ENCODE measurements at regions not wholly inside any gene's neighbourhood (a gene's known extent, or its start where the extent isn't known, plus 50 kb on each side); places are given as distances from the start of the nearest gene placed in this dataset.

DNA sequence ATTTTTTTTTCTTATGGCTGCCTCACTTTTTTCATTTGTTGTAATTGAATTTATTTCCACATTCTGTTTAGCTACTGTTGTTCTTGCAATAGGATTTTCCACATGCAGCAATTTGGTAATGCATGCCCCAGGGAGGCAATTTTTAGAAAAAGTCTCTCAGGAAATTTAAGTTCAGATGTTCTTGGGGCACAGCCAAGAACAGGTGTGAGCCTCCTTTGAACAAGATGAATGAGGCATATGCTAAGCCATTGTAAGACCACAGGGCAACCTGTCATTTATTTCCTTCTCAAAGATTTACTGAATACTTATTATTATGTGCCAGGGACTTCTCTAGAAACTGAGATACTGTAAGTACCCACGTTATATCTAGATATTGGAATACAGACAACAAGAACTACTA, 549.5 kb downstream of the DIPK2A start:
- H3K4me1 Mint-ChIP-seq (ENCODE audit: low read depth) = peaks cover 2% of the 10 kb centered on the region
- H3K27me3 Mint-ChIP-seq = no peaks in the 10 kb centered on the region
- no peak for DNase-seq (ENCODE audit: low spot score, unreplicated experiment)
- H3K27ac Mint-ChIP-seq = no peak overlapping the region
- TF ChIP-seq, protein P1, sequence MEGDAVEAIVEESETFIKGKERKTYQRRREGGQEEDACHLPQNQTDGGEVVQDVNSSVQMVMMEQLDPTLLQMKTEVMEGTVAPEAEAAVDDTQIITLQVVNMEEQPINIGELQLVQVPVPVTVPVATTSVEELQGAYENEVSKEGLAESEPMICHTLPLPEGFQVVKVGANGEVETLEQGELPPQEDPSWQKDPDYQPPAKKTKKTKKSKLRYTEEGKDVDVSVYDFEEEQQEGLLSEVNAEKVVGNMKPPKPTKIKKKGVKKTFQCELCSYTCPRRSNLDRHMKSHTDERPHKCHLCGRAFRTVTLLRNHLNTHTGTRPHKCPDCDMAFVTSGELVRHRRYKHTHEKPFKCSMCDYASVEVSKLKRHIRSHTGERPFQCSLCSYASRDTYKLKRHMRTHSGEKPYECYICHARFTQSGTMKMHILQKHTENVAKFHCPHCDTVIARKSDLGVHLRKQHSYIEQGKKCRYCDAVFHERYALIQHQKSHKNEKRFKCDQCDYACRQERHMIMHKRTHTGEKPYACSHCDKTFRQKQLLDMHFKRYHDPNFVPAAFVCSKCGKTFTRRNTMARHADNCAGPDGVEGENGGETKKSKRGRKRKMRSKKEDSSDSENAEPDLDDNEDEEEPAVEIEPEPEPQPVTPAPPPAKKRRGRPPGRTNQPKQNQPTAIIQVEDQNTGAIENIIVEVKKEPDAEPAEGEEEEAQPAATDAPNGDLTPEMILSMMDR (IDR thresholded peaks at IDR 0.05; ENCODE audit: unreplicated experiment) = no peak
- H3K9me3 Mint-ChIP-seq (ENCODE audit: low read depth) = no peaks in the 10 kb centered on the region
- no peaks in the 10 kb centered on the region for H3K36me3 Mint-ChIP-seq (ENCODE audit: insufficient read depth)
- no peak overlapping the region for H3K4me3 Mint-ChIP-seq (ENCODE audit: low read depth)

DNA sequence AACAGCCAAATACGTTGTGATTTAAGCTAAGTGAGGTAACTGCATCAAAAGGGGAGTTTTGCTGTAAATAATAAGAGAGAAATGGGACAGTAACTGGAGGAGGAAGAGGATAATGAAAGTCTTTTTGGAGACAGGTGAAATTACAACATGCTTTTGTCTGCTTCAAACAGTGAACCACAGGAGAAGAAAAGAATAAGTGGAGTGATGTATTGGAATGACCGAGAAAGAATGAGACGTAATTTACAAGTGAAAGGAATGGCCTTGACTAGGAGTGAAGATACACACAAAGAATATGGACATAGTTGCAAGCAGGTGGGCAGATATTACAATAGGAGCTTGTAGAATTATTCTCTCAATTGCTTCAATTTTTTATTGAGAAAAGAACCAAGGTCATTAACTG, 550.8 kb downstream of the DIPK2A start:
- Mint-ChIP-seq H3K9me3 (ENCODE audit: low read depth) (no peaks in the 10 kb centered on the region), H3K36me3 (ENCODE audit: insufficient read depth) (no peaks in the 10 kb centered on the region), H3K4me3 (ENCODE audit: low read depth) (no peak overlapping the region), H3K27me3 (no peaks in the 10 kb centered on the region), H3K27ac (no peak overlapping the region), H3K4me1 (ENCODE audit: low read depth) (peaks cover 2% of the 10 kb centered on the region)
- no peak for DNase-seq (ENCODE audit: low spot score, unreplicated experiment)
- TF ChIP-seq, protein P1 (IDR thresholded peaks at IDR 0.05; ENCODE audit: unreplicated experiment) = no peak

DNA sequence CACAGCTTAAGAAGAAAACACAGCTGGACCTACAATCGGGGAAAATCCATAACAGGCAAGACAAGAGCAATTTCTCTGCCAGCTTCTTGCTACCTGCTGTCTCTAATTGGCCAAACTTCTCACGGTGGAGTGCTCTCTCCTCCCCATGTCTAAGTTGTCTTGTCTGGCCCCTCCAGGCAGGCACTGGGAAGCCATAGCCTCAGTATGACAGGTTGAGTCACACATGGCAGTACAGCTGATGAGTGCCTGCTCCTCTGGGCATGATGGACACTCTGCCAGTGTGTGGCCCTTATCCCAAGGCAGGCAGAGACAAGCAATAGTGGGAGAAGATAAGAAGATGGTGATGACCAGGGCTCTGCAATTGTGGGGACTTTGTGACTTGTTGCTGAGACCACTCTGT, 551.8 kb downstream of the DIPK2A start:
- Mint-ChIP-seq H3K9me3 (ENCODE audit: low read depth) (no peaks in the 10 kb centered on the region), H3K4me1 (ENCODE audit: low read depth) (peaks cover 3% of the 10 kb centered on the region), H3K27ac (no peak overlapping the region), H3K4me3 (ENCODE audit: low read depth) (no peak overlapping the region), H3K27me3 (no peaks in the 10 kb centered on the region), H3K36me3 (ENCODE audit: insufficient read depth) (no peaks in the 10 kb centered on the region)
- TF ChIP-seq, protein P1 (IDR thresholded peaks at IDR 0.05; ENCODE audit: unreplicated experiment) = no peak
- no peak for DNase-seq (ENCODE audit: low spot score, unreplicated experiment)

DNA sequence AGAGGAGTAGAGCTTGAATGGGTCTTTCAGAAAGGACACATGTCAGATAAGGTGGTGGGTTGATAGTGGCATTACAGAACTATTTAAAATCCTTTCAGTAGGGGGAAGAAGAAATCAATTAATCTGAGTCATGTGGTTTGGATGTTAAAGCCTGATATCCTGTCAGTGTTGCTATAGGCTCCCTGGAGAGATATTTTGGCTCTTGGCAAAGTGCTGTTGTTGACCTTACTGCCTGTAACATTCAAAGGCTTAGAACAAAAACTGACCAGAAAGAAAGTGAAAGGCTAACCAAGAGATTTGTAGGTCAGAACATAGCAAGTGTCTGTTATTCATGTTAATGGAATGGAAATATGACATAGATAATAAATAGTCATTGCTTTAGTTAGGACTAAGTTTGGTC, 552.9 kb downstream of the DIPK2A start:
- no peak for DNase-seq (ENCODE audit: low spot score, unreplicated experiment)
- H3K36me3 Mint-ChIP-seq (ENCODE audit: insufficient read depth) = no peaks in the 10 kb centered on the region
- no peak overlapping the region for H3K27ac Mint-ChIP-seq
- H3K9me3 Mint-ChIP-seq (ENCODE audit: low read depth) = no peaks in the 10 kb centered on the region
- no peak overlapping the region for H3K4me3 Mint-ChIP-seq (ENCODE audit: low read depth)
- H3K4me1 Mint-ChIP-seq (ENCODE audit: low read depth) = peaks cover 10% of the 10 kb centered on the region
- TF ChIP-seq, protein P1 (IDR thresholded peaks at IDR 0.05; ENCODE audit: unreplicated experiment) = no peak
- H3K27me3 Mint-ChIP-seq = no peaks in the 10 kb centered on the region

DNA sequence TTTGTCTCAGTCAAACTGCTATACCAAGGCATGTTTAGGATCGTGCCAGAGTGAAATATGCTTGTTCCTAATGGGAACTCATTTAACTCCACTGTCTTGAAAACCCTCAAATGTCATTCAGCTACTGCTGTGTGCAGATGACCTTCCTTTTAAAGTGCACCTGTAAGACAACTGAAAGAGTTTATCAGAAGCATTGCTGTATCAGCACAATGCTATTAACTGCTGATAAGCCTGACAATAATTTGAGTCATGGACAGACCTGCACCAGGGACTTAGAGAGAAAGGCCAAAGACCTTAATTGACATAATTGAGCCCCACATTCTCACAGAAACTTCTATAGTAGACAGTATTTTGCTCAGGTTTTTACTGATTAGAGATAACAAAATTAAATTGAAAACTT, 557.9 kb downstream of the DIPK2A start:
- Mint-ChIP-seq H3K9me3 (ENCODE audit: low read depth) (no peaks in the 10 kb centered on the region), H3K36me3 (ENCODE audit: insufficient read depth) (no peaks in the 10 kb centered on the region), H3K27me3 (peaks cover 3% of the 10 kb centered on the region), H3K4me1 (ENCODE audit: low read depth) (peaks cover 17% of the 10 kb centered on the region), H3K27ac (no peak overlapping the region), H3K4me3 (ENCODE audit: low read depth) (no peak overlapping the region)
- DNase-seq (ENCODE audit: low spot score, unreplicated experiment) = no peak
- TF ChIP-seq, protein P1 (IDR thresholded peaks at IDR 0.05; ENCODE audit: unreplicated experiment) = no peak

All from progenitor cell of endocrine pancreas (in vitro differentiated cells).